GM18868 (cell line): ENCODE measurements at regions not wholly inside any gene's neighbourhood (a gene's known extent, or its start where the extent isn't known, plus 50 kb on each side); places are given as distances from the start of the nearest gene placed in this dataset.
"Not testable (repeated sequence)": the region's sequence is repeated elsewhere in the genome, so short reads cannot be mapped to it uniquely, and the experiment has no call there.

Source experiments
- ATAC-seq: cut with Tn5 transposase; IDR thresholded peaks from one replicate; pipeline ENCODE4 v1.9.1; 2021; ENCODE audit warnings: mild to moderate bottlenecking, moderate library complexity; ENCODE audit not compliant: unreplicated experiment

- ATAC-seq: not testable (repeated sequence)
Measured at GRCh38 chr7:63856466-63856865, 142.2 kb upstream of the ZNF722 start.

- ATAC-seq: no peak
Measured at GRCh38 chr7:63867127-63867526, 131.5 kb upstream of the ZNF722 start.

DNA sequence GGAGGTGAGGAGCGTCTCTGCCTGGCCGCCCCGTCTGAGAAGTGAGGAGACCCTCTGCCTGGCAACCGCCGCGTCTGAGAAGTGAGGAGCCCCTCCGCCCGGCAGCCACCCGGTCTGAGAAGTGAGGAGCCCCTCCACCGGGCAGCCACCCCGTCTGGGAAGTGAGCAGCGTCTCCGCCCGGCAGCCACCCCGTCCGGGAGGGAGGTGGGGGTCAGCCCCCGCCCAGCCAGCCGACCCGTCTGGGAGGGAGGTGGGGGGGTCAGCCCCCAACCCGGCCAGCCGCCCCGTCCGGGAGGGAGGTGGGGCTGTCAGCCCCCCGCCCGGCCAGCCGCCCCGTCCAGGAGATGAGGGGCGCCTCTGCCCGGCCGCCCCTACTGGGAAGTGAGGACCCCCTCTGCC lies 124.4 kb upstream of the ZNF722 start:
- not testable (repeated sequence) for ATAC-seq

GRCh38 chr7:63876707-63877322 lies 121.8 kb upstream of the ZNF722 start:
- ATAC-seq: no peak

DNA sequence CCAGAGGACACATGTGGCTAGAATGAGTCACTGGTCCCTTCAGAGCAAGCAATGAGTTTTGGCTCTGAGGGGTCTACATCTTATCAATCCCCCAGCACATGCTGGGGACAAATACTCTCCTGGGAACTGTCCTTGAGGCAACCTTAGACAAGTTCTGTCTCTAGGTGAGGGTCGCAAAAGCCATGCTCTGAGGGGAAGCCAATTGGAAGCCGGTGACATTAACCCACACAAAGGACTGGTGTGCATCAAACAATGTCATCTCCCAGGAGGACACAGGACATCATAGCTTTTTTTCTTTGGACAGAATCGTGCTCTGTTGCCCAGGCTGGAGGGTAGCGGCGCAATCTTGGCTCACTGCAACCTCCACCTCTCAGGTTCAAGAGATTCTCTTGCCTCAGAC lies 111.6 kb upstream of the ZNF722 start:
- ATAC-seq: no peak

GRCh38 chr7:63899691-63900393 lies 98.8 kb upstream of the ZNF722 start:
- ATAC-seq: no peak

DNA sequence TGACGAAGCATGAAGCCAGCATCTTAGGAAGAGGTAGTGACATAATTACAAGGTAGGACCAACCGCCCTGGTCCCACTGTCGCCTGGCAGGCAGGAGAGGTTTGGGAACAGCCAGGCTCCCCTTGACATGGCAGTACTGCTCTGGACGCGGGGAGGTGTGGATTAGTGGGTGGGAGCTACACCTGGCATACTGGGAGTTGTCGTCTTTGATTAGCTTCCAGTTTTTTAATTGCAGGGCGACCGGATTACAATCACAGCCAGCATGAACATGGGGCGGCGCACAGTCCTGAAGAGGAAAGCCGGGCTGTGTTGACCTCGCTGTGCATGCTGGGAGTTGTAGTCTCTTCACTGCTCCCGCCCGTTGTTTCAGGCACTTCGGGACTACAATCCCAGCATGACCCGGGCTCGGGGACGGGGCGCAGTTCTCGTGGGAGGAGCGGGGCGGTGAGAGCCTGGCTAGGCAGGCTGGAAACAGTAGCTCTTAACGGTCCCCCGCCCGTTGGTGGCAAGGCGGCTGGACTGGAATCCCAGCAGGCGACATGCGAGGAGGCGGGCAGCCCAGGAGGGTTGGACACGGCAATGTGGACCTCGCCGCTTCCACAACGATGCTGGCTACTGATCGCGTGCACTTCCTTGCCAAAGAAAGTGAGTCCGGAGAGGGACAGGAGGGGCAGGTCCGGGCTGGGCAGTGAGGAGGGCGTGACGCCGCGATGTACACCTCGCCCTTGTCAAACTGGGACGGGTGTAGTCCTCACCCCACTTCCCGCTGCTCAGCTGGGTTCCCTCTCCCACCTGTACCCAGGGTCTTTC lies 98.0 kb upstream of the ZNF722 start:
- ATAC-seq: no peak

DNA sequence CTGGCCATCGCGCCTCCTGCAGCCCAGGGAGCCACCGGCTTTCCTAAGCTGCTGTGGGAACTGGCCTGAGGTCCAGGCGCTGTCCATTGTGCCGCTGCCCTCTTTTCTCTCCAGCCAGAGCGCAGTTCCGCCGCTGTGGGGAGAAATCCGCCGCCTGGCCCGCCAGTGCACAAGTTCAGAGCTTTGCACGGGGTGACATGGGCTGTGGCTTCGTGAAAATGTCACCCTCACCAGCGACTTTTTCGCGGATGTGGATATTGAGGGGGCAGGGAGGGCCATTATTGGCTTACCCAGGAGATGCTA lies 97.5 kb upstream of the ZNF722 start:
- not testable (repeated sequence) for ATAC-seq

GRCh38 chr7:63918986-63919385 lies 79.7 kb upstream of the ZNF722 start:
- no peak for ATAC-seq

DNA sequence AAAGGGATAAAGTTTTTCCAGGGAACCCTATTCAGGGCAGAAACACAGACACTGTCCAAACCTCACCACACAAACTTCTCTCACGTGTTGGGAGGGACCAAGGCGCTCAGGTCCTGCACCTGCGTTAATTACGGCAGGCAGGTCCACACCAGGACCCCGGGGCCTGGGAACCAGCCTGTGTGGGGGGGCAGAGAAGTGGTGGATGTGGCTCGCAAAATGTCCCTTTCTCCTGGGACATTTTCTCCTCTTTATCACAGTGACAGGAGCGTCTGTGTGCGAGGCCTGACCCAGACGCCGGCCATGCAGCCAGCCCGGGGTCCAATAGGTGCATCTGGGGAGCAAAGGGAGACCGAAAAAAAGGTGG lies 73.4 kb upstream of the ZNF722 start:
- ATAC-seq: no peak

GRCh38 chr7:63925626-63926460 lies 72.8 kb upstream of the ZNF722 start:
- peak; percentile 75 for ATAC-seq

DNA sequence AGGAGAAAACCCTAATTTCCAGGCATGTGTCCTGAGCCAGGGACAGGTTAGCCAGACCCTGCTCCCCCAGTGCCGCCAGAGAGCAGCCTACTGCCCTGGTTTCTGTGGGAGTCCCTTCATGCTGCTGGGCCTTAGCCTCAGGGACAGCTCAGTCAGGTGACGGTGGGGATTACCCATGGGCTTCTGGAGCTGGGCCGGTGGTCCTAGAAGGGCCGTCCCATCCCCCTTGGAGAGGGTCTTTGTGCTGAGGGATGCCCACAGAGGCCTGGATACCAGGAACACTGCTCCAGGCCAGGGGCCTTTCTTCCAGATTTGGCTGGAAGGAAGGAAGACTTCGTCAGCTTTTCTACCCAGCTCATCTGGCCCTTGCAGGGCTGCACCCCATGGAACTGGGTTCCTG lies 71.4 kb upstream of the ZNF722 start:
- no peak for ATAC-seq

DNA sequence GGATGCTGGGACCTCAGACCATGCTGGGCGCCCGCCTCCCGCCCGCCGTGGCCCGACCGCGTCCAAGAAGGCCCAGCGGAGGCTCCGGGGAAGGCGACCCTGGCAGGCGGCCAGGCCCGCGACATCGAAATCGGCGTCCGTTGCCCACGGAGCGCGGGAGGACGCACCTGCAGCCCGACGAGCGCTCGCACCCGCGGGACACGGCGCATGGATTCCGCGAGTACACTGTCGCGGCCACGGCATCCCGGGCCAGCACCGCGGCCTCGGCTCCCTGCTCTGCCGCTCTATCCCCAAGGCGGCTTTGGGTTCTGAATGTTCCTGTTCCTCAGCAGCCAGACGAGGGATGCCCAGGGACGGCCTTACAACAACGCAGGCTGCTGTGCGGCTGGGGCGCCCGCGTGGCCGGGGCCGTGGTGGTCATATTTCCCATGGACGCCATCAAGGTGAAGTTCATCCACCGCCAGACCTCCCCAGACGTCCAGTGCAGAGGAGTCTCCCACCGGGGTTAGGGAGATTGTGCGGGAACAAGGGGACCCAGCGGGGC lies 67.5 kb upstream of the ZNF722 start:
- no peak for ATAC-seq

DNA sequence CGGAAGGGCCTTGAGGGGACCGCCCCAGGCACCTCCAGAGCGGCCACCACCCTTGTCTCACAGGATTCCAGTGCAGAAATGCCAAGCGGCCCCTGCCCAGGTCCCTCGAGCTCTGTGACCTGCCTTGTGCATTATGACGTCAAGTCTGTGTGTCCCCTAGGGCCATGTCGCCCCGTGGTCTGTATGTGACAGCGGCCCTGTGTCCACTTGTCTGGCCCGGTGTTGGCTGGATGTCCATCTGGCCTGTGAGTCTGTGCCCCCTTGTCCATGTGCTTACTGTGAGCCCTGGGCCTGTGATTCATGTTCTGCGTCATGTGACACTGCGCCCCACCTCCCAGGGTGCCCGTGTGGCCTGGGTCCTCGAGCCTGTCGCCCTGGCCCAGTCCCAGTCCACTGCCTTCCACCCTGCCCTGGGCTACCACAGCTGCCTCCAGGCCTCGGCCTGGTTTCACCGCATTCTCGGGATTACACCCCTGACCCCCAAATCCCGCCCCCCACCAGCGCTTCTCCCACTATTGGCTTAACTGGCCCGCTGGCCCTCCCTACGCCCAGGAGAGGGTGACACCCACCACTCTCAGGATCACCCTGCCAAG lies 66.6 kb upstream of the ZNF722 start:
- no peak for ATAC-seq
